ENCODE measurements at regions not wholly inside any gene's neighbourhood (a gene's known extent, or its start where the extent isn't known, plus 50 kb on each side); places are given as distances from the start of the nearest gene placed in this dataset.

- TF ChIP-seq CTCF (IDR thresholded peaks at IDR 0.05; ENCODE audit: control insufficient read depth, extremely low read depth, insufficient read depth) = no peak
- H3K4me3 ChIP-seq (ENCODE audit: low read depth, low read length) = no peak overlapping the region
- no peak for DNase-seq (ENCODE audit: low read depth)
Observed at GRCh38 chr10:124211921-124212320, 118.5 kb upstream of the CHST15 start.

GRCh38 chr10:124210263-124210662, 116.9 kb upstream of the CHST15 start:
- no peak overlapping the region for H3K4me3 ChIP-seq (ENCODE audit: low read depth, low read length)
- DNase-seq (ENCODE audit: low read depth) = no peak
- TF ChIP-seq CTCF (IDR thresholded peaks at IDR 0.05; ENCODE audit: control insufficient read depth, extremely low read depth, insufficient read depth) = no peak

- H3K4me3 ChIP-seq (ENCODE audit: low read depth, low read length) = no peak overlapping the region
- TF ChIP-seq CTCF (IDR thresholded peaks at IDR 0.05; ENCODE audit: control insufficient read depth, extremely low read depth, insufficient read depth) = no peak
Observed at GRCh38 chr10:124207391-124207790, 114.0 kb upstream of the CHST15 start.

GRCh38 chr10:124206616-124207015, 113.2 kb upstream of the CHST15 start:
- no peak overlapping the region for H3K4me3 ChIP-seq (ENCODE audit: low read depth, low read length)
- DNase-seq (ENCODE audit: low read depth) = no peak
- no peak for TF ChIP-seq CTCF (IDR thresholded peaks at IDR 0.05; ENCODE audit: control insufficient read depth, extremely low read depth, insufficient read depth)

More at GRCh38 chr10:124207391-124207790, 114.0 kb upstream of the CHST15 start:
- no peak for DNase-seq (ENCODE audit: low read depth)

GRCh38 chr10:124205432-124205831, 112.0 kb upstream of the CHST15 start:
- no peak for DNase-seq (ENCODE audit: low read depth)
- no peak overlapping the region for H3K4me3 ChIP-seq (ENCODE audit: low read depth, low read length)
- no peak for TF ChIP-seq CTCF (IDR thresholded peaks at IDR 0.05; ENCODE audit: control insufficient read depth, extremely low read depth, insufficient read depth)

GRCh38 chr10:124204726-124205125, 111.3 kb upstream of the CHST15 start:
- H3K4me3 ChIP-seq (ENCODE audit: low read depth, low read length) = no peak overlapping the region
- no peak for TF ChIP-seq CTCF (IDR thresholded peaks at IDR 0.05; ENCODE audit: control insufficient read depth, extremely low read depth, insufficient read depth)
- no peak for DNase-seq (ENCODE audit: low read depth)

- DNase-seq (ENCODE audit: low read depth) = no peak
- H3K4me3 ChIP-seq (ENCODE audit: low read depth, low read length) = no peak overlapping the region
- TF ChIP-seq CTCF (IDR thresholded peaks at IDR 0.05; ENCODE audit: control insufficient read depth, extremely low read depth, insufficient read depth) = no peak
Observed at GRCh38 chr10:124200011-124200410, 106.6 kb upstream of the CHST15 start.
